ENCODE measurements at regions not wholly inside any gene's neighbourhood (a gene's known extent, or its start where the extent isn't known, plus 50 kb on each side); places are given as distances from the start of the nearest gene placed in this dataset.

DNA sequence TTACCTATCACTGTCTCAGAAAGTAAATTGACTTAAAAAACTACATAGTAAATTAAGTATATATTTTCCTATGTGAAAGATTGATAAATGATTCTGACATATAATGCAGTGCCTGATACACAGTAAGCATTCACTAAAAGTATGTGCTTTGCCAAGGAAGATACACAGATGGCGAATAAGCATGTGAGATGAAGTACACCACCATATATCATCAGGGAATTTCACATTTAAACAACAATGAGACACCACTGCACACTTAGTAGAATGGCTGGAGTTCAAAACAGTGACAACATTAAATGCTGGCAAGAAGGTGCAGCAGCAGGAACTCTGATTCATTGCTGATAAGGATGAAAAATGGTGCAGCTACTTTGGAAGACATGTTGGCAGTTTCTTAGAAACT lies 1118.8 kb downstream of the DTWD2 start:
- TF ChIP-seq POLR2AphosphoS5 (IDR thresholded peaks at IDR 0.05) (no peak), POLR2A (IDR thresholded peaks at IDR 0.05) (no peak)
- TF ChIP-seq, protein P1, sequence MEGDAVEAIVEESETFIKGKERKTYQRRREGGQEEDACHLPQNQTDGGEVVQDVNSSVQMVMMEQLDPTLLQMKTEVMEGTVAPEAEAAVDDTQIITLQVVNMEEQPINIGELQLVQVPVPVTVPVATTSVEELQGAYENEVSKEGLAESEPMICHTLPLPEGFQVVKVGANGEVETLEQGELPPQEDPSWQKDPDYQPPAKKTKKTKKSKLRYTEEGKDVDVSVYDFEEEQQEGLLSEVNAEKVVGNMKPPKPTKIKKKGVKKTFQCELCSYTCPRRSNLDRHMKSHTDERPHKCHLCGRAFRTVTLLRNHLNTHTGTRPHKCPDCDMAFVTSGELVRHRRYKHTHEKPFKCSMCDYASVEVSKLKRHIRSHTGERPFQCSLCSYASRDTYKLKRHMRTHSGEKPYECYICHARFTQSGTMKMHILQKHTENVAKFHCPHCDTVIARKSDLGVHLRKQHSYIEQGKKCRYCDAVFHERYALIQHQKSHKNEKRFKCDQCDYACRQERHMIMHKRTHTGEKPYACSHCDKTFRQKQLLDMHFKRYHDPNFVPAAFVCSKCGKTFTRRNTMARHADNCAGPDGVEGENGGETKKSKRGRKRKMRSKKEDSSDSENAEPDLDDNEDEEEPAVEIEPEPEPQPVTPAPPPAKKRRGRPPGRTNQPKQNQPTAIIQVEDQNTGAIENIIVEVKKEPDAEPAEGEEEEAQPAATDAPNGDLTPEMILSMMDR (IDR thresholded peaks at IDR 0.05) = no peak
